ENCODE measurements at regions not wholly inside any gene's neighbourhood (a gene's known extent, or its start where the extent isn't known, plus 50 kb on each side); places are given as distances from the start of the nearest gene placed in this dataset.

DNA sequence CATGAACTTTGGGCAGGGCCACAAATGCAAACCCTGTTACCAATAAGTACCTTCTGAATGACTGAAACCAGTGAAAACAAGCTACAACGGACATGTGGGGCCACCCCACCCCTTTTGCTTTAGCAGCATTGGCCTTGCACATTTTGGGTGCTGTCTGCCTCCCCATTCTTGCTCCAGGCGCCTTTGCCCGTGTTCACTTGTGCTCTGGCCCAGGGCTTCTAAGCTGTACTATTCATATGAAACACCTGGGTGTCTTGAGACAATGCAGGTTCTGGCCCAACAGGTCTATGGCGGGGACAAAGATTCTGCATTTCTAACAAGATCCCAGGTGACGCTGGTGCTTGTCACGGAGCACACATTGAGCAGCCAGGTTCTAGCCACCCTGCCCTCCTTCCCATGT lies 96.5 kb upstream of the SDK1 start:
- H3K4me3 ChIP-seq (ENCODE audit: severe bottlenecking), result no peak overlapping the region
- TF ChIP-seq, protein P1, sequence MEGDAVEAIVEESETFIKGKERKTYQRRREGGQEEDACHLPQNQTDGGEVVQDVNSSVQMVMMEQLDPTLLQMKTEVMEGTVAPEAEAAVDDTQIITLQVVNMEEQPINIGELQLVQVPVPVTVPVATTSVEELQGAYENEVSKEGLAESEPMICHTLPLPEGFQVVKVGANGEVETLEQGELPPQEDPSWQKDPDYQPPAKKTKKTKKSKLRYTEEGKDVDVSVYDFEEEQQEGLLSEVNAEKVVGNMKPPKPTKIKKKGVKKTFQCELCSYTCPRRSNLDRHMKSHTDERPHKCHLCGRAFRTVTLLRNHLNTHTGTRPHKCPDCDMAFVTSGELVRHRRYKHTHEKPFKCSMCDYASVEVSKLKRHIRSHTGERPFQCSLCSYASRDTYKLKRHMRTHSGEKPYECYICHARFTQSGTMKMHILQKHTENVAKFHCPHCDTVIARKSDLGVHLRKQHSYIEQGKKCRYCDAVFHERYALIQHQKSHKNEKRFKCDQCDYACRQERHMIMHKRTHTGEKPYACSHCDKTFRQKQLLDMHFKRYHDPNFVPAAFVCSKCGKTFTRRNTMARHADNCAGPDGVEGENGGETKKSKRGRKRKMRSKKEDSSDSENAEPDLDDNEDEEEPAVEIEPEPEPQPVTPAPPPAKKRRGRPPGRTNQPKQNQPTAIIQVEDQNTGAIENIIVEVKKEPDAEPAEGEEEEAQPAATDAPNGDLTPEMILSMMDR (IDR thresholded peaks at IDR 0.05; ENCODE audit: poor library complexity, severe bottlenecking), result no peak
- no peak overlapping the region for H3K27ac ChIP-seq (ENCODE audit: poor library complexity, severe bottlenecking)
- no peak for DNase-seq (ENCODE audit: low spot score)
- ATAC-seq (ENCODE audit: low read depth), result no peak
- no peaks in the 10 kb centered on the region for H3K36me3 ChIP-seq (ENCODE audit: low read depth)
- peaks cover 4% of the 10 kb centered on the region for H3K4me1 ChIP-seq (ENCODE audit: insufficient read depth, poor library complexity, severe bottlenecking)
- no peaks in the 10 kb centered on the region for H3K9me3 ChIP-seq (ENCODE audit: severe bottlenecking)
- no peaks in the 10 kb centered on the region for H3K27me3 ChIP-seq (ENCODE audit: insufficient read depth, poor library complexity, severe bottlenecking)

DNA sequence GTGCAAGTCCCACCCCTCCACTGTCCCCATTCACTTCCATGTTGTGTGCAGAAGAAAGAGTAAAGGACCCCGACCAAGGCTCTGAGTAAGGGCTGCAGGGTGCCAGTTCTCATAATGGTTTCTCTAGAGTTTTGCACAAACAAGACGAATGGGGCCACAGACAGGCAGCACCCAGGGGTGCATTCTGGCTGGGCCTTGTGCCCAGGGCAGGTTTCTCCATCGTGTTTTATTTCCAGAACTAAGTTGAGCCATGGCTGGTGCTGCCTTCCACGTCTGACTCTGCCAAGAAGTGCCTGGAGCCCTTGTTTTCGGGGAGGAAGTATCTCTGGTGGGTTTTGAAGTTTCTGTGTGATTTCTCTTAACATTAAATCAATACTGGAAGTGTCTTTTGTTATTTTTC lies 95.0 kb upstream of the SDK1 start:
- DNase-seq (ENCODE audit: low spot score) (no peak), ATAC-seq (ENCODE audit: low read depth) (no peak)
- no peaks in the 10 kb centered on the region for H3K36me3 ChIP-seq (ENCODE audit: low read depth)
- H3K4me1 ChIP-seq (ENCODE audit: insufficient read depth, poor library complexity, severe bottlenecking), result peaks cover 4% of the 10 kb centered on the region
- no peak overlapping the region for H3K27ac ChIP-seq (ENCODE audit: poor library complexity, severe bottlenecking)
- TF ChIP-seq, protein P1 (IDR thresholded peaks at IDR 0.05; ENCODE audit: poor library complexity, severe bottlenecking), result no peak
- no peaks in the 10 kb centered on the region for H3K27me3 ChIP-seq (ENCODE audit: insufficient read depth, poor library complexity, severe bottlenecking)
- no peak overlapping the region for H3K4me3 ChIP-seq (ENCODE audit: severe bottlenecking)
- H3K9me3 ChIP-seq (ENCODE audit: severe bottlenecking), result no peaks in the 10 kb centered on the region

GRCh38 chr7:3206771-3207191 lies 94.3 kb upstream of the SDK1 start:
- H3K9me3 ChIP-seq (ENCODE audit: severe bottlenecking), result no peaks in the 10 kb centered on the region

GRCh38 chr7:3207387-3207902 lies 93.6 kb upstream of the SDK1 start:
- Histone ChIP-seq H3K27me3 (ENCODE audit: insufficient read depth, poor library complexity, severe bottlenecking) (no peaks in the 10 kb centered on the region), H3K36me3 (ENCODE audit: low read depth) (no peaks in the 10 kb centered on the region), H3K27ac (ENCODE audit: poor library complexity, severe bottlenecking) (no peak overlapping the region), H3K9me3 (ENCODE audit: severe bottlenecking) (no peaks in the 10 kb centered on the region), H3K4me1 (ENCODE audit: insufficient read depth, poor library complexity, severe bottlenecking) (peaks cover 4% of the 10 kb centered on the region), H3K4me3 (ENCODE audit: severe bottlenecking) (no peak overlapping the region)
- DNase-seq (ENCODE audit: low spot score) (no peak), ATAC-seq (ENCODE audit: low read depth) (no peak)
- TF ChIP-seq, protein P1 (IDR thresholded peaks at IDR 0.05; ENCODE audit: poor library complexity, severe bottlenecking), result no peak

More at GRCh38 chr7:3206771-3207191, 94.3 kb upstream of the SDK1 start:
- ATAC-seq (ENCODE audit: low read depth) (no peak), DNase-seq (ENCODE audit: low spot score) (no peak)
- no peak overlapping the region for H3K27ac ChIP-seq (ENCODE audit: poor library complexity, severe bottlenecking)
- no peak overlapping the region for H3K4me3 ChIP-seq (ENCODE audit: severe bottlenecking)
- TF ChIP-seq, protein P1 (IDR thresholded peaks at IDR 0.05; ENCODE audit: poor library complexity, severe bottlenecking), result no peak
- peaks cover 4% of the 10 kb centered on the region for H3K4me1 ChIP-seq (ENCODE audit: insufficient read depth, poor library complexity, severe bottlenecking)
- no peaks in the 10 kb centered on the region for H3K36me3 ChIP-seq (ENCODE audit: low read depth)
- no peaks in the 10 kb centered on the region for H3K27me3 ChIP-seq (ENCODE audit: insufficient read depth, poor library complexity, severe bottlenecking)

DNA sequence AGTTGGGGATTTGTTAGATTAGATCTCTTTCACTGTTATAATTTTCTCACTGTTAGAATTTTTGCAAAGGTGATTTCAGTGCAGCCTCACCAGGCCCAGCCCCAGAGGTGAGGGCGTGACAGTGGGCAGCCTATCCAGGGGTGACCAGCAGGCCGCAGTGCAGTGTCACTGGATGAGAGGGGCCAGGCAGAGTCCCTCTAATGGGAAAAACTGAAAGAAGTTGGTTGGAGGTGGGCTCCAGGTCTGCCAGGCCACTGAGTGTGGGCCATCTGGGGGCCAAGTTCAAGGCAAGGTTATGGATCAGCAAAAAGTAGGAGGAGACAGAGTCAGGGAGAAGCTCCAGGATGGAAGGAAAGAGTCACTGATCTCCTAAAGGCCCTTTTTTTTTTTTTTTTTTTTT lies 90.5 kb upstream of the SDK1 start:
- Histone ChIP-seq H3K27ac (ENCODE audit: poor library complexity, severe bottlenecking) (no peak overlapping the region), H3K9me3 (ENCODE audit: severe bottlenecking) (no peaks in the 10 kb centered on the region), H3K4me3 (ENCODE audit: severe bottlenecking) (no peak overlapping the region), H3K36me3 (ENCODE audit: low read depth) (no peaks in the 10 kb centered on the region), H3K4me1 (ENCODE audit: insufficient read depth, poor library complexity, severe bottlenecking) (no peaks in the 10 kb centered on the region), H3K27me3 (ENCODE audit: insufficient read depth, poor library complexity, severe bottlenecking) (no peaks in the 10 kb centered on the region)
- TF ChIP-seq, protein P1 (IDR thresholded peaks at IDR 0.05; ENCODE audit: poor library complexity, severe bottlenecking), result no peak
- no peak for ATAC-seq (ENCODE audit: low read depth)
- DNase-seq (ENCODE audit: low spot score), result no peak
